HepG2 (cell line): ENCODE measurements at regions not wholly inside any gene's neighbourhood (a gene's known extent, or its start where the extent isn't known, plus 50 kb on each side); places are given as distances from the start of the nearest gene placed in this dataset.

Source experiments
- ARNT ChIP-seq: fragments of 450-650 bp; IDR thresholded peaks from 2 replicates; pipeline ENCODE4 v1.6.1; 2017
- CHD2 ChIP-seq: IDR thresholded peaks from 2 replicates; pipeline ENCODE4 v1.6.1; 2011; ENCODE audit warnings: low read depth, low read length, improper control_type of control experiment
- ELF4 ChIP-seq: sonication (generic); formaldehyde crosslinking; IDR thresholded peaks from 2 replicates; pipeline ENCODE4 v1.5.0; 2020; ENCODE audit warnings: missing genetic modification reagents, mild to moderate bottlenecking, moderate library complexity, borderline replicate concordance
- FOXO1 ChIP-seq: sonication (generic); formaldehyde crosslinking; IDR thresholded peaks from 2 replicates; pipeline ENCODE4 v1.4.0; 2020; ENCODE audit warnings: missing genetic modification reagents
- HNRNPLL ChIP-seq: fragments of 200-400 bp; formaldehyde crosslinking; IDR thresholded peaks from 2 replicates; pipeline ENCODE4 v1.6.1; 2017; ENCODE audit warnings: mild to moderate bottlenecking, low read depth, low read length; ENCODE audit not compliant: poor library complexity, severe bottlenecking
- KLF6 ChIP-seq: IDR thresholded peaks from 2 replicates; pipeline ENCODE4 v1.8.0; 2016; ENCODE audit warnings: missing biosample characterization, missing genetic modification reagents
- MED13 ChIP-seq: sonication (generic); formaldehyde crosslinking; IDR thresholded peaks from 2 replicates; pipeline ENCODE4 v1.5.0; 2020; ENCODE audit warnings: missing genetic modification reagents
- PRMT3 ChIP-seq: sonication (generic); formaldehyde crosslinking; IDR thresholded peaks from 2 replicates; pipeline ENCODE4 v1.8.1; 2022; ENCODE audit warnings: low read depth, mild to moderate bottlenecking, moderate library complexity, missing genetic modification reagents, borderline replicate concordance
- RBM39 ChIP-seq: fragments of 200-400 bp; formaldehyde crosslinking; IDR thresholded peaks from one replicate; pipeline ENCODE4 v1.6.1; 2018; ENCODE audit warnings: antibody characterized with exemption, mild to moderate bottlenecking, low read depth, low read length; ENCODE audit not compliant: poor library complexity, severe bottlenecking
- RXRB ChIP-seq: IDR thresholded peaks from 2 replicates; pipeline ENCODE4 v1.6.1; 2016; ENCODE audit warnings: borderline replicate concordance, missing genetic modification reagents, missing compliant biosample characterization
- SP1 ChIP-seq, 2 experiments: fragments of 450-650 bp in 1 of 2; sonication (generic) in 1 of 2; formaldehyde crosslinking in 1 of 2; IDR thresholded peaks; 2 replicates each; pipeline versions ENCODE4 v1.4.0 to v1.6.1; 2016 to 2020; ENCODE audit warnings: missing genetic modification reagents in 1 of 2
- TIGD3 ChIP-seq: sonication (generic); formaldehyde crosslinking; IDR thresholded peaks from 2 replicates; pipeline ENCODE4 v1.5.1; 2020; ENCODE audit warnings: mild to moderate bottlenecking, missing genetic modification reagents, borderline replicate concordance
- ZMYM4 ChIP-seq: sonication (generic); formaldehyde crosslinking; IDR thresholded peaks from 2 replicates; pipeline ENCODE4 v1.8.1; 2023; ENCODE audit warnings: mild to moderate bottlenecking, missing genetic modification reagents
- ZNF414 ChIP-seq: sonication (generic); formaldehyde crosslinking; IDR thresholded peaks from 2 replicates; pipeline ENCODE4 v1.5.0; 2020; ENCODE audit warnings: missing genetic modification reagents
- ZNF451 ChIP-seq: sonication (generic); formaldehyde crosslinking; IDR thresholded peaks from 2 replicates; pipeline ENCODE4 v1.5.0; 2020; ENCODE audit warnings: mild to moderate bottlenecking, missing genetic modification reagents
- ZNF614 ChIP-seq: IDR thresholded peaks from 2 replicates; pipeline ENCODE4 v1.6.1; 2018; ENCODE audit warnings: missing biosample characterization, missing genetic modification reagents, inconsistent platforms, borderline replicate concordance
- ZNF644 ChIP-seq: IDR thresholded peaks from 2 replicates; pipeline ENCODE4 v1.6.1; 2016; ENCODE audit warnings: low read depth
- TF ChIP-seq, protein P1 (sequence below): sonication (generic); formaldehyde crosslinking; conservative IDR thresholded peaks from 2 replicates; pipeline ENCODE4 v1.4.0; 2020; ENCODE audit warnings: mild to moderate bottlenecking, missing genetic modification reagents, moderate library complexity
- TF ChIP-seq, protein P2 (sequence below): sonication (generic); formaldehyde crosslinking; IDR thresholded peaks from 2 replicates; pipeline ENCODE4 v1.4.0; 2020; ENCODE audit warnings: mild to moderate bottlenecking, missing genetic modification reagents
- TF ChIP-seq, protein P3 (sequence below): sonication (generic); formaldehyde crosslinking; IDR thresholded peaks from 2 replicates; pipeline ENCODE4 v1.9.0; 2021; ENCODE audit warnings: missing genetic modification reagents, borderline replicate concordance

GRCh38 chr14:89041257-89041582, 216.8 kb downstream of the TTC8 start (continued):
- TF ChIP-seq RBM39 (no peak), HNRNPLL (no peak), ZNF451 (CRISPR knock-in tag) (no peak), RXRB (CRISPR knock-in tag) (no peak), MED13 (CRISPR knock-in tag) (no peak), TIGD3 (CRISPR knock-in tag) (no peak), SP1 (IDR thresholded peaks at IDR 0.05) (no peak), SP1 (CRISPR knock-in tag; IDR thresholded peaks at IDR 0.05) (no peak), ZNF614 (CRISPR knock-in tag) (no peak), ZMYM4 (CRISPR knock-in tag) (no peak), ZNF644 (CRISPR knock-in tag) (no peak), ELF4 (CRISPR knock-in tag) (peak; percentile 19; the same call in 1 of the 2 replicates), ZNF414 (no peak), CHD2 (no peak), PRMT3 (CRISPR knock-in tag) (no peak), KLF6 (CRISPR knock-in tag) (no peak), FOXO1 (CRISPR knock-in tag) (no peak), ARNT (no peak)
- TF ChIP-seq, protein P1, sequence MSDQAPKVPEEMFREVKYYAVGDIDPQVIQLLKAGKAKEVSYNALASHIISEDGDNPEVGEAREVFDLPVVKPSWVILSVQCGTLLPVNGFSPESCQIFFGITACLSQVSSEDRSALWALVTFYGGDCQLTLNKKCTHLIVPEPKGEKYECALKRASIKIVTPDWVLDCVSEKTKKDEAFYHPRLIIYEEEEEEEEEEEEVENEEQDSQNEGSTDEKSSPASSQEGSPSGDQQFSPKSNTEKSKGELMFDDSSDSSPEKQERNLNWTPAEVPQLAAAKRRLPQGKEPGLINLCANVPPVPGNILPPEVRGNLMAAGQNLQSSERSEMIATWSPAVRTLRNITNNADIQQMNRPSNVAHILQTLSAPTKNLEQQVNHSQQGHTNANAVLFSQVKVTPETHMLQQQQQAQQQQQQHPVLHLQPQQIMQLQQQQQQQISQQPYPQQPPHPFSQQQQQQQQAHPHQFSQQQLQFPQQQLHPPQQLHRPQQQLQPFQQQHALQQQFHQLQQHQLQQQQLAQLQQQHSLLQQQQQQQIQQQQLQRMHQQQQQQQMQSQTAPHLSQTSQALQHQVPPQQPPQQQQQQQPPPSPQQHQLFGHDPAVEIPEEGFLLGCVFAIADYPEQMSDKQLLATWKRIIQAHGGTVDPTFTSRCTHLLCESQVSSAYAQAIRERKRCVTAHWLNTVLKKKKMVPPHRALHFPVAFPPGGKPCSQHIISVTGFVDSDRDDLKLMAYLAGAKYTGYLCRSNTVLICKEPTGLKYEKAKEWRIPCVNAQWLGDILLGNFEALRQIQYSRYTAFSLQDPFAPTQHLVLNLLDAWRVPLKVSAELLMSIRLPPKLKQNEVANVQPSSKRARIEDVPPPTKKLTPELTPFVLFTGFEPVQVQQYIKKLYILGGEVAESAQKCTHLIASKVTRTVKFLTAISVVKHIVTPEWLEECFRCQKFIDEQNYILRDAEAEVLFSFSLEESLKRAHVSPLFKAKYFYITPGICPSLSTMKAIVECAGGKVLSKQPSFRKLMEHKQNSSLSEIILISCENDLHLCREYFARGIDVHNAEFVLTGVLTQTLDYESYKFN (CRISPR knock-in tag) = peak; percentile 76
- TF ChIP-seq, protein P2, sequence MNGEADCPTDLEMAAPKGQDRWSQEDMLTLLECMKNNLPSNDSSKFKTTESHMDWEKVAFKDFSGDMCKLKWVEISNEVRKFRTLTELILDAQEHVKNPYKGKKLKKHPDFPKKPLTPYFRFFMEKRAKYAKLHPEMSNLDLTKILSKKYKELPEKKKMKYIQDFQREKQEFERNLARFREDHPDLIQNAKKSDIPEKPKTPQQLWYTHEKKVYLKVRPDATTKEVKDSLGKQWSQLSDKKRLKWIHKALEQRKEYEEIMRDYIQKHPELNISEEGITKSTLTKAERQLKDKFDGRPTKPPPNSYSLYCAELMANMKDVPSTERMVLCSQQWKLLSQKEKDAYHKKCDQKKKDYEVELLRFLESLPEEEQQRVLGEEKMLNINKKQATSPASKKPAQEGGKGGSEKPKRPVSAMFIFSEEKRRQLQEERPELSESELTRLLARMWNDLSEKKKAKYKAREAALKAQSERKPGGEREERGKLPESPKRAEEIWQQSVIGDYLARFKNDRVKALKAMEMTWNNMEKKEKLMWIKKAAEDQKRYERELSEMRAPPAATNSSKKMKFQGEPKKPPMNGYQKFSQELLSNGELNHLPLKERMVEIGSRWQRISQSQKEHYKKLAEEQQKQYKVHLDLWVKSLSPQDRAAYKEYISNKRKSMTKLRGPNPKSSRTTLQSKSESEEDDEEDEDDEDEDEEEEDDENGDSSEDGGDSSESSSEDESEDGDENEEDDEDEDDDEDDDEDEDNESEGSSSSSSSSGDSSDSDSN (CRISPR knock-in tag) = no peak
- TF ChIP-seq, protein P3, sequence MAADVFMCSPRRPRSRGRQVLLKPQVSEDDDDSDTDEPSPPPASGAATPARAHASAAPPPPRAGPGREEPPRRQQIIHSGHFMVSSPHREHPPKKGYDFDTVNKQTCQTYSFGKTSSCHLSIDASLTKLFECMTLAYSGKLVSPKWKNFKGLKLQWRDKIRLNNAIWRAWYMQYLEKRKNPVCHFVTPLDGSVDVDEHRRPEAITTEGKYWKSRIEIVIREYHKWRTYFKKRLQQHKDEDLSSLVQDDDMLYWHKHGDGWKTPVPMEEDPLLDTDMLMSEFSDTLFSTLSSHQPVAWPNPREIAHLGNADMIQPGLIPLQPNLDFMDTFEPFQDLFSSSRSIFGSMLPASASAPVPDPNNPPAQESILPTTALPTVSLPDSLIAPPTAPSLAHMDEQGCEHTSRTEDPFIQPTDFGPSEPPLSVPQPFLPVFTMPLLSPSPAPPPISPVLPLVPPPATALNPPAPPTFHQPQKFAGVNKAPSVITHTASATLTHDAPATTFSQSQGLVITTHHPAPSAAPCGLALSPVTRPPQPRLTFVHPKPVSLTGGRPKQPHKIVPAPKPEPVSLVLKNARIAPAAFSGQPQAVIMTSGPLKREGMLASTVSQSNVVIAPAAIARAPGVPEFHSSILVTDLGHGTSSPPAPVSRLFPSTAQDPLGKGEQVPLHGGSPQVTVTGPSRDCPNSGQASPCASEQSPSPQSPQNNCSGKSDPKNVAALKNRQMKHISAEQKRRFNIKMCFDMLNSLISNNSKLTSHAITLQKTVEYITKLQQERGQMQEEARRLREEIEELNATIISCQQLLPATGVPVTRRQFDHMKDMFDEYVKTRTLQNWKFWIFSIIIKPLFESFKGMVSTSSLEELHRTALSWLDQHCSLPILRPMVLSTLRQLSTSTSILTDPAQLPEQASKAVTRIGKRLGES (CRISPR knock-in tag) = no peak
